ENCODE measurements at regions not wholly inside any gene's neighbourhood (a gene's known extent, or its start where the extent isn't known, plus 50 kb on each side); places are given as distances from the start of the nearest gene placed in this dataset.

GRCh38 chr1:113326976-113327375, 63.3 kb upstream of the MAGI3 start:
- Histone ChIP-seq H2BK12ac (ENCODE audit: insufficient read length, low read depth, low read length) (no peak overlapping the region), H2BK5ac (ENCODE audit: insufficient read length, low read length) (no peak overlapping the region), H2AFZ (ENCODE audit: low read length) (no peak overlapping the region), H2AK5ac (ENCODE audit: insufficient read length, low read length) (no peak overlapping the region), H4K8ac (replicated peaks; ENCODE audit: insufficient read length, low read depth, low read length) (no peak overlapping the region), H3K27ac (ENCODE audit: insufficient read length, low read depth, low read length) (no peak overlapping the region), H3K18ac (ENCODE audit: insufficient read length, low read depth, low read length) (no peak overlapping the region), H3K9me3 (ENCODE audit: control insufficient read depth, low read depth, low read length) (no peaks in the 10 kb centered on the region), H3K4ac (ENCODE audit: low read depth, low read length) (no peak overlapping the region), H3K27me3 (ENCODE audit: insufficient read depth, low read length) (no peaks in the 10 kb centered on the region), H4K91ac (ENCODE audit: insufficient read length, low read depth, low read length) (no peak overlapping the region), H3K56ac (ENCODE audit: insufficient read length, low read depth, low read length) (no peak overlapping the region), H4K20me1 (ENCODE audit: control insufficient read depth, insufficient read depth, insufficient read length) (no peaks in the 10 kb centered on the region), H3K4me1 (ENCODE audit: insufficient read depth, low read length) (no peaks in the 10 kb centered on the region; the same call in 1 of the 2 replicates), H4K5ac (ENCODE audit: insufficient read length, low read depth, low read length) (no peak overlapping the region), H3K4me2 (ENCODE audit: insufficient read depth, insufficient read length, low read length) (no peak overlapping the region), H3K23ac (ENCODE audit: insufficient read length, low read depth, low read length) (no peak overlapping the region), H3K23me2 (ENCODE audit: insufficient read length, low read depth, low read length, poor library complexity, severe bottlenecking) (no peaks in the 10 kb centered on the region), H3K9ac (ENCODE audit: extremely low read depth, insufficient read length, low read length) (no peak overlapping the region), H3K14ac (ENCODE audit: insufficient read depth, low read length) (no peak overlapping the region), H2BK120ac (ENCODE audit: low read depth, low read length, poor library complexity, severe bottlenecking) (no peak overlapping the region), H3T11ph (ENCODE audit: low read length) (no peak overlapping the region), H3K79me2 (ENCODE audit: insufficient read depth, low read length) (no peaks in the 10 kb centered on the region), H2BK15ac (ENCODE audit: low read depth, low read length) (no peak overlapping the region), H3K79me1 (ENCODE audit: insufficient read depth, low read depth, low read length, poor library complexity, severe bottlenecking) (no peaks in the 10 kb centered on the region), H2BK20ac (ENCODE audit: low read depth, low read length, poor library complexity, severe bottlenecking) (no peak overlapping the region)
- no peak for DNase-seq
- TF ChIP-seq CTCF (conservative IDR thresholded peaks at IDR 0.05) = no peak
- Mint-ChIP-seq H3K27ac (no peak overlapping the region), H3K36me3 (ENCODE audit: insufficient read depth in 1 of 3, low read depth in 3 of 3) (no peaks in the 10 kb centered on the region), H3K4me1 (peaks cover 0 to 3% of the 10 kb centered on the region in 2 experiments; a peak in 1 of 4 replicates), H3K4me3 (no peak overlapping the region), H3K27me3 (ENCODE audit: low read depth) (no peaks in the 10 kb centered on the region), H3K9me3 (no peaks in the 10 kb centered on the region)
- no CpG with 5 or more reads among the region's 2 CpGs for WGBS (ENCODE audit: extremely low coverage, insufficient read length, low lambda C conversion rate)
